Lower leg skin (tissue), 4 donors: ENCODE measurements at regions not wholly inside any gene's neighbourhood (a gene's known extent, or its start where the extent isn't known, plus 50 kb on each side); places are given as distances from the start of the nearest gene placed in this dataset.

Experiments used
- DNase-seq, 2 donors: peaks; one replicate each; pipeline ENCODE4 v3.0.0-alpha.2; 2019; ENCODE audit warnings: low spot score in 2 of 2
- H3K4me3 ChIP-seq: fragments of 200-600 bp; sonication (generic); 2 replicates; pipeline ENCODE4 v1.5.1; 2017; ENCODE audit warnings: mild to moderate bottlenecking, low read depth; ENCODE audit not compliant: poor library complexity, severe bottlenecking
- CTCF ChIP-seq, 3 donors: fragments of 450-650 bp; IDR thresholded peaks; one replicate each; pipeline ENCODE4 v1.5.1; 2016; ENCODE audit warnings: antibody characterized with exemption in 3 of 3, mild to moderate bottlenecking in 3 of 3, moderate library complexity in 2 of 3
- POLR2A ChIP-seq, 2 donors: fragments of 450-650 bp; IDR thresholded peaks; one replicate each; pipeline ENCODE4 v1.6.1; 2016 to 2017; ENCODE audit warnings: antibody characterized with exemption in 2 of 2, mild to moderate bottlenecking in 1 of 2, moderate library complexity in 1 of 2
- WGBS, 2 donors: methylation state at CpG; one replicate each; pipeline ENCODE4 v1.1.5; 2018; 5-methylcytosine and 5-hydroxymethylcytosine counted together
- intact Hi-C: fragments of 100-400 bp; cut with DNase I; formaldehyde crosslinking; loops from one replicate; pipeline ENCODE4 v1.15.0; 2023; ENCODE audit warnings: low total_unique reads

GRCh38 chr2:62296034-62296831 lies 100.3 kb downstream of the B3GNT2 start:
- intact Hi-C loops: no loop called here
- DNase-seq: no peak
- WGBS, 2 donors: 80 to 84% methylated on average over 19 of the region's 19 CpGs
- H3K4me3 ChIP-seq: no peak overlapping the region
- TF ChIP-seq CTCF (IDR thresholded peaks at IDR 0.05) (no peak), POLR2A (IDR thresholded peaks at IDR 0.05) (no peak)

- DNase-seq: peak; percentile 55 to 88
- intact Hi-C loops: no loop called here
- TF ChIP-seq POLR2A (IDR thresholded peaks at IDR 0.05) (no peak), CTCF (IDR thresholded peaks at IDR 0.05) (no peak)
- no peak overlapping the region for H3K4me3 ChIP-seq
- WGBS, 2 donors: 26 to 34% methylated on average over 17 of the region's 18 CpGs
These were observed 97.8 kb downstream of the B3GNT2 start for GRCh38 chr2:62293490-62294271.

GRCh38 chr2:62293151-62293489 lies 97.2 kb downstream of the B3GNT2 start:
- 79 to 91% methylated on average over 6 of the region's 6 CpGs for WGBS, 2 donors
- no peak for DNase-seq
- no peak overlapping the region for H3K4me3 ChIP-seq
- intact Hi-C loops: no loop called here
- TF ChIP-seq CTCF (IDR thresholded peaks at IDR 0.05): no peak
- TF ChIP-seq POLR2A (IDR thresholded peaks at IDR 0.05): no peak

GRCh38 chr2:62292190-62292589 lies 96.3 kb downstream of the B3GNT2 start:
- H3K4me3 ChIP-seq: no peak overlapping the region
- DNase-seq: no peak

GRCh38 chr2:62291517-62292137 lies 95.7 kb downstream of the B3GNT2 start:
- DNase-seq: peak in 1 of 2 donors; percentile 18
- 80 to 81% methylated on average over 7 of the region's 7 CpGs for WGBS, 2 donors
- intact Hi-C loops: no loop called here
- H3K4me3 ChIP-seq: no peak overlapping the region
- TF ChIP-seq POLR2A (IDR thresholded peaks at IDR 0.05) (no peak), CTCF (IDR thresholded peaks at IDR 0.05) (no peak)

More at GRCh38 chr2:62292190-62292589, 96.3 kb downstream of the B3GNT2 start:
- intact Hi-C loops: no loop called here
- 35 to 44% methylated on average over 4 of the region's 4 CpGs for WGBS, 2 donors
- no peak for TF ChIP-seq CTCF (IDR thresholded peaks at IDR 0.05)
- TF ChIP-seq POLR2A (IDR thresholded peaks at IDR 0.05): no peak
